HG03432 (cell line): ENCODE measurements at regions not wholly inside any gene's neighbourhood (a gene's known extent, or its start where the extent isn't known, plus 50 kb on each side); places are given as distances from the start of the nearest gene placed in this dataset.

Source experiments
- ATAC-seq: cut with Tn5 transposase; IDR thresholded peaks from one replicate; pipeline ENCODE4 v1.9.1; 2021; ENCODE audit warnings: mild to moderate bottlenecking, moderate library complexity; ENCODE audit not compliant: unreplicated experiment

DNA sequence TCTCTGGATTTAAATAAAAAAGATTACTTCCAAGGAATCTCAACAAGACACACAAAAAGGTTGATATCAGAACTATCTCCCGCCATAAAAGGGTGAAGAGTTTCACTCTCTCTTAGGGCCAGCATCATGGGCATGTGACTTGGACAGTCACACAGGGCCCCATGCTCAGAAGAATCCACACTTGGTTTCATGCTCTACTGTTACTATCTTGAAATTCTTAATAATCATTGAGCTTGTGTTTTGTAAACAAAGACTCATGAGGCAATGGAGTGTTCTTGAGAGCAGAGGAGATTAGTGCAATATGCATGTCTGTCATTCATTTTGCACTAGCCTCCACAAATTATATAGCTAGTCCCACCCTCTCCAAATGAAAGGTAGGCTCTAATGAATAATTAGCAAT is 58.4 kb downstream of the HMHB1 start:
- ATAC-seq, result no peak

DNA sequence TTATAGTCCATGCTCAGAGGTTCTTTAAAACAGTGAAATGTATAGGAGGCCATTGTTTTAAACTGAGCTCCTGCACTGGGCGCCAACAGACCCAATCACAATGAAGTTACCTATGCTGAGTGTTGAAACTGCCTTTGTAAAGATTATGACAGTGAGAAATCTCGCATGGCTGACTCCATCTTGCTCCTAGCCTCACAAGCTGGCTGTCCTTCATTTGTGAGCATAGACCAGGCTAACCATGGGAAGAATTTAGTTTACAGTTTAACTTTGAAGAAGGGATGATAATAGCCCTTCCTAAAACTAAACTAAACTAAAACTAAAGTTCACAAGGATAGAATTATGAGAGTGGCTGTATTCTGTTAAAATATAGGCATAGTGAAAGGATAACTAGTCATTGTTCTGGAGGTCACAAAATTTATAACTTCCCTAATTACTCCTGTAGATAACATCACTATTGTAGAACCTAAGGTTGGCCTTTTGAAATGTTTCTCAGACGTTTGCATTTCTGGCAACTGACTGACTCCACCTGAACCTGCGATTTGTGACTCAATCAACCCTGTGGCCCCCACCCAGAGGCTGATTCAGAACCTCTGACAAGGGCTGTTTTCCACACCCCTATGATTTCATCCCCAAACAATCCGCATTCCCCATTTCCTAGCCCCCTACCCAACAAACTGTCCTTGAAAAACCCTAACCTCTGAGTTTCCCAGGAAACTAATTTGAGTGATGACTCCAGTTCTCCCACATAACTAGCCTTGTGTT is 59.1 kb downstream of the HMHB1 start:
- ATAC-seq, result no peak

- ATAC-seq, result no peak
Measured at GRCh38 chr5:143871672-143872071, 59.7 kb downstream of the HMHB1 start.

- ATAC-seq, result no peak
Measured at GRCh38 chr5:143874312-143874711, 62.4 kb downstream of the HMHB1 start.

GRCh38 chr5:143877196-143877595 is 65.2 kb downstream of the HMHB1 start:
- no peak for ATAC-seq

GRCh38 chr5:143878430-143878829 is 66.5 kb downstream of the HMHB1 start:
- no peak for ATAC-seq

DNA sequence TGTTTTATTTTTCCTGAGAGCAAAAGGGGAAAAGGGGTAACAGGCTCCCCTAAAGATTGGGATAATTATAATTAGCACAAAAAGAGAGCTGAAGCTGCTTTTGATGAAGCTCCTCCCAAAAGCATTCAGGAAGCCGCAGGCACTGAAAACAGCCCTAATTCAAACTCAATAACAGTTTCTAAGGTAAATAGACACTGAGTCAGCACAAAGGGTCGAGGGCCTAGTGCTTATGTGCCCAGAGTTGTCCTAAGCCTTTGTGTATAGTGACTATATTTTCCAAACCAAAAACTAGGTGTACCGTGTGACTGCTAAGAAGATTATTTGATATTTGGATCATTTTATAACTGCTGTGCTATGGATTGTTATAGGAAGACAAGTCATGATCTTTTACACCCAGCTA is 67.7 kb downstream of the HMHB1 start:
- ATAC-seq, result no peak

- ATAC-seq, result no peak
Measured at GRCh38 chr5:143880178-143880577, 68.2 kb downstream of the HMHB1 start.

- ATAC-seq, result no peak
Measured at GRCh38 chr5:143882520-143882919, 70.6 kb downstream of the HMHB1 start.

GRCh38 chr5:143886096-143886495 is 74.1 kb downstream of the HMHB1 start:
- no peak for ATAC-seq

DNA sequence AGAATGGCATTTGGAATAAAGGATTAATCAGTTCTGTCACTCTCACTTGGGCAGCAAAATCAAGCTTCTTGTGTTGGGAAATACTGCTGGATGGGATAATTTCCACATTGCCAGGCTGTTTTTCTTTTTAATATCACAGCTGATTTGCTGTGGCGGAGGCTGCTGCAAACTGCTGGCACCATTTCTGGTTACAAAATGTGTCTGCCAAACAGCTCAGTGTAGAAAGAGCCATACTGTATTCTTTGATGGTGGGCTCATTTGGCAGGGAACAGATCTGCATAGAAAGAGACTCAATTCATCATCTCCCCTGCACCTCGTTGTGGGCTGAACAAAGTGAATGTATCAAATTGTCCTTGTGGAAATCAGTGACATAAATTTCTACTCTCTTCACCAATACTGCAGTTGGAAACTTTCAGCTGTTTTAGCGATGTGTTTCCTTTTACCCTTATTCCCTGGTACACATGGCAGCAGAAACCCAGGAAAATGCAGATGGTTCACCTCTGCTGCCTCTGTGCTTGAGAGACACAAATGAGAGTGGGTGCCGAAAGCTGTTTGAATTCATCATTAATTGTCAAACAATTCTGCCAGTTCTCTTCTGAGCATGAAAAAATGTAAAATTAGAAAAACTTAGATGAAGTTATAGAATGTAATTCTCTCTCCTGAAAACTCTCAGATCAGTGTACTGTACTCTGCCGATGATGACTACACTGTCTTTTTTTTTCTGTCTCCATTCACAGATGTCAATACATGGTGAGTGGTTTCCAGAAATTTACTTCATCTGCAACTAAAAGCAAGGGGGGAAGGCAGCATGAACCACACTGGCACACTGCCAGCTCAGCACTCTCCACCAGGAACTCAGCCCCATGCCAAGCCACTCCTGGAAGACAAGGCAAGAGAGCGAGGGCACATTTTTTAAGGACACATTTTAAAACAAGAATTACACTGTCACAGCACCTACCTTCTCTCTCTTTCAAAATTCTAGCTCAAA is 75.0 kb downstream of the HMHB1 start:
- no peak for ATAC-seq

GRCh38 chr5:143887903-143888665 is 76.1 kb downstream of the HMHB1 start:
- ATAC-seq, result no peak

DNA sequence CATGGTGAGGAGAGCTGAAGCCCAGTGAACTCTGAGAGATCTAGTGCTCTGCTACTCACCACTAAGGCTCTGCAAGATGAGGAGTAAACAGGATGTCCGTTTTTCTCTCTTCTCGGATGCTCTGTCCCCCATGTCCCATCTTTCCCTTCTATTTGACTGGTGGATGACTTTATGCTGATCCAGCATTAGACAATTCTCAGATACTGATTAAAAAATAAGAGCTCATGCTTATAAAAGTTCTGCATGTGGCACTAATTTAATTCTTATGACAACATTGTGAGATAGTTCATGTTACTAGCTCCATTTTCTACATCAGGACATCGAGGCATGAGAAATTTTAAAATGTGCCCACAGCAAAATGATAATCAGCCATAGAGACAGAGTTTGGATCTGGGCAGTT is 77.0 kb downstream of the HMHB1 start:
- ATAC-seq, result no peak

- no peak for ATAC-seq
Measured at GRCh38 chr5:143889986-143890385, 78.0 kb downstream of the HMHB1 start.

GRCh38 chr5:143890487-143890886 is 78.5 kb downstream of the HMHB1 start:
- no peak for ATAC-seq

DNA sequence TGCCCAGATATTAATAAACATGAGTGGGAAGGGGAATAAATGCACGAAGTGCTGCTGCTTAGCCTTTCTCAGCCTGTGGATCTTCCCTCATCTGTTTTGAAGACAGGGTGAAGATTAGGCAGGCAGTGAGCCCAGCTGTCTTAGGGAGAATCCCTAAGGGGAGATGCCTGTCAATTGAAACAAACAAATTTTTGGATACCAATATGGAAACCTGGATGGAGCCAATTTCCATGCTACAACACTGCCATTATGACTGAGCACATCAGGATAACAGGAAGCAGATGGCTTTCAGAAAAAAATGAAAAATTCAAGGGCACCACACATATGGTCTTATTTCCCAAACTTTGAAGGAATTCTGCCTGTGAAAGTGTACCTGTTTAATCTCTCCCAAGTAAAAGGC is 80.3 kb downstream of the HMHB1 start:
- ATAC-seq, result no peak

GRCh38 chr5:143892908-143893307 is 80.9 kb downstream of the HMHB1 start:
- no peak for ATAC-seq

GRCh38 chr5:143893638-143894037 is 81.7 kb downstream of the HMHB1 start:
- ATAC-seq, result peak; percentile 76

DNA sequence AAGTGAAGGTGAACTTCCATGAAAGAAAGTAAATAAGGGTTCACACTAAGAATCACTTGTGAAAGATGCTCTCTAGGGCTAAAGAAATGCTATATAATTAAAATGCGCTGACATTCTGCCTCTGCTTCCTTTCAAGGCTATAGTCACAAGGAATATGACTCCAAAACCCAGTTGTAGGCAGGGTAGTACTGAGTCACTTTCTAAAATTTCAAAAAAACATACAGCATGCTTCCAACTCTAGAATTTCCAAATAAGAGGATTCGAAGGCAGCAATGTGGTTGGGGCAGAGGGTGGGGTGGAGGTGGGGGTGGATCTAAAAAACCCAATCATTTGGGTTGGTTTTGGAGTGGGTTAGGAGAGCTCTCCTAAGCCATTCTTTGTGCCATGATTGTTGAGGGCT is 84.6 kb downstream of the HMHB1 start:
- ATAC-seq, result no peak

- no peak for ATAC-seq
Measured at GRCh38 chr5:143896966-143897365, 85.0 kb downstream of the HMHB1 start.

- ATAC-seq, result no peak
Measured at GRCh38 chr5:143898381-143898780, 86.4 kb downstream of the HMHB1 start.
